GM06990 (cell line): ENCODE measurements at regions not wholly inside any gene's neighbourhood (a gene's known extent, or its start where the extent isn't known, plus 50 kb on each side); places are given as distances from the start of the nearest gene placed in this dataset.

Experiments
- DNase-seq: peaks from one replicate; pipeline ENCODE4 v3.0.0-alpha.2; 2011; ENCODE audit not compliant: insufficient read length; ENCODE audit errors: extremely low read depth
- H3K27me3 ChIP-seq: replicated peaks from 2 replicates; pipeline ENCODE4 v1.6.0; 2011; ENCODE audit warnings: low read length; ENCODE audit not compliant: control insufficient read depth, insufficient read depth
- H3K36me3 ChIP-seq: 2 replicates; pipeline ENCODE4 v1.5.1; 2011; ENCODE audit warnings: low read length; ENCODE audit not compliant: control insufficient read depth, insufficient read depth
- H3K4me3 ChIP-seq: replicated peaks from 2 replicates; pipeline ENCODE4 v1.5.1; 2011; ENCODE audit warnings: low read depth, mild to moderate bottlenecking, control low read depth, low read length
- TF ChIP-seq, protein P1 (sequence below): IDR thresholded peaks from 2 replicates; pipeline ENCODE4 v1.5.1; 2011; ENCODE audit warnings: low read length, control low read depth, mild to moderate bottlenecking, inconsistent platforms; ENCODE audit not compliant: insufficient read depth, poor library complexity, severe bottlenecking

DNA sequence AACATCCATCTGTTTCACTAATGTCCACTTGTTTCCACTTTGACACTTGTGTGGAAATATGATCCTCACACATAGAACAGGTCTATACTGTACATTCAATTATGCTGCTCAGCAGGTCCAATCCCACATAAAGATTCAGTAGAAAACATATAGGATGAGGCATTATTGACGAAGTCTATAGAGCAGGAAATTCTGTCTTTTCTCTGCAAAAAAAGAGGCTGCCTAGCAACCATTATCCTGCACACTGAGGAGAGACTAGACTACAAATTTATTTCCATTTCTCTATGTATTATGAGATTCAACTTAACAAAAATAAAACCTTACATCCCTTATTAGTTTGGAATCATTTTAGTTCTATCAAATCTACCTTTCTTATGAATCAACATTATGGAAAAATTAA lies 204.6 kb upstream of the POM121L12 start:
- DNase-seq, result no peak
- no peaks in the 10 kb centered on the region for H3K36me3 ChIP-seq
- no peaks in the 10 kb centered on the region for H3K27me3 ChIP-seq

DNA sequence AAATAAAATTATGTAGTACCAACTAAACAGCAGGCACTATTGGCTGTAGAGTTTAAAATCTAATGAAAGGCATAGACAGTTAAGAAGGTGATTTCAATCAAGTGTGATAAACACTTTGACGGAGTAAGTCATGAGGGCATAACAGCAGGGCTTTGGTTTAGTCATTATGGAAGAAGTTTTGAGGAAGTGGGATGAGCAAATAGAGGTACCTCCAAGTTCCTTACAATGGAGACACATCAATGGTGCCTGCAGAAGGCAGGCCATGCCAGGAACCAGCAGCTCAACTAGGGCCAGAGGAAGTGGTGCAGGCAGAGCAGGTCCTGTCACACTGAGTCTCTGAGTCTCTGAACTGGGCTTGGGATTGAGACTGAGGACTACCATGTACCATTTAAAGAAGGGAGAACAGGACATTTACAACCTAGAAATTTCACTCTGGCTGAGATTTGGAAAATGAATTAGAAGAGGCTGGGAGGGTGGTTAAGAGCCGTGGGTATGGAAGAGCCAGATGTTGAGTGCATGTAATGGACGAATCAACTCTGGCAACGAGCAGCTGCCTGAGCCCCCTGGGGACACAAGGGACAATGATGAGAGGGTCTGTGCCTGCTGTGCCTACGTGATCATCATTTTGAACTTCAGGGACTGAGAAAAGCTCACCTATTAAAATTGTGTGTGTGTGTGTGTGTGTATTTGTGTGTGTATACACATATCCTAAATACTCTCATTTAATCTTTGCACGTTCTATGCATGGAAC lies 208.7 kb upstream of the POM121L12 start:
- Histone ChIP-seq H3K27me3 (no peaks in the 10 kb centered on the region), H3K36me3 (no peaks in the 10 kb centered on the region), H3K4me3 (no peak overlapping the region)
- no peak for DNase-seq
- TF ChIP-seq, protein P1, sequence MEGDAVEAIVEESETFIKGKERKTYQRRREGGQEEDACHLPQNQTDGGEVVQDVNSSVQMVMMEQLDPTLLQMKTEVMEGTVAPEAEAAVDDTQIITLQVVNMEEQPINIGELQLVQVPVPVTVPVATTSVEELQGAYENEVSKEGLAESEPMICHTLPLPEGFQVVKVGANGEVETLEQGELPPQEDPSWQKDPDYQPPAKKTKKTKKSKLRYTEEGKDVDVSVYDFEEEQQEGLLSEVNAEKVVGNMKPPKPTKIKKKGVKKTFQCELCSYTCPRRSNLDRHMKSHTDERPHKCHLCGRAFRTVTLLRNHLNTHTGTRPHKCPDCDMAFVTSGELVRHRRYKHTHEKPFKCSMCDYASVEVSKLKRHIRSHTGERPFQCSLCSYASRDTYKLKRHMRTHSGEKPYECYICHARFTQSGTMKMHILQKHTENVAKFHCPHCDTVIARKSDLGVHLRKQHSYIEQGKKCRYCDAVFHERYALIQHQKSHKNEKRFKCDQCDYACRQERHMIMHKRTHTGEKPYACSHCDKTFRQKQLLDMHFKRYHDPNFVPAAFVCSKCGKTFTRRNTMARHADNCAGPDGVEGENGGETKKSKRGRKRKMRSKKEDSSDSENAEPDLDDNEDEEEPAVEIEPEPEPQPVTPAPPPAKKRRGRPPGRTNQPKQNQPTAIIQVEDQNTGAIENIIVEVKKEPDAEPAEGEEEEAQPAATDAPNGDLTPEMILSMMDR, result no peak

More for the DNA sequence above, 204.6 kb upstream of the POM121L12 start:
- TF ChIP-seq, protein P1, result no peak
- no peak overlapping the region for H3K4me3 ChIP-seq

GRCh38 chr7:52825611-52826010 lies 209.8 kb upstream of the POM121L12 start:
- H3K36me3 ChIP-seq, result no peaks in the 10 kb centered on the region
- H3K27me3 ChIP-seq, result no peaks in the 10 kb centered on the region
- no peak overlapping the region for H3K4me3 ChIP-seq
- TF ChIP-seq, protein P1, result no peak
- DNase-seq, result no peak

GRCh38 chr7:52811537-52811936 lies 223.9 kb upstream of the POM121L12 start:
- TF ChIP-seq, protein P1, result no peak
- Histone ChIP-seq H3K36me3 (no peaks in the 10 kb centered on the region), H3K4me3 (no peak overlapping the region), H3K27me3 (no peaks in the 10 kb centered on the region)
- no peak for DNase-seq

GRCh38 chr7:52799817-52800216 lies 235.6 kb upstream of the POM121L12 start:
- no peak for DNase-seq
- H3K4me3 ChIP-seq, result no peak overlapping the region
- TF ChIP-seq, protein P1, result no peak
- no peaks in the 10 kb centered on the region for H3K27me3 ChIP-seq
- H3K36me3 ChIP-seq, result no peaks in the 10 kb centered on the region
